ENCODE measurements at regions not wholly inside any gene's neighbourhood (a gene's known extent, or its start where the extent isn't known, plus 50 kb on each side); places are given as distances from the start of the nearest gene placed in this dataset.

DNA sequence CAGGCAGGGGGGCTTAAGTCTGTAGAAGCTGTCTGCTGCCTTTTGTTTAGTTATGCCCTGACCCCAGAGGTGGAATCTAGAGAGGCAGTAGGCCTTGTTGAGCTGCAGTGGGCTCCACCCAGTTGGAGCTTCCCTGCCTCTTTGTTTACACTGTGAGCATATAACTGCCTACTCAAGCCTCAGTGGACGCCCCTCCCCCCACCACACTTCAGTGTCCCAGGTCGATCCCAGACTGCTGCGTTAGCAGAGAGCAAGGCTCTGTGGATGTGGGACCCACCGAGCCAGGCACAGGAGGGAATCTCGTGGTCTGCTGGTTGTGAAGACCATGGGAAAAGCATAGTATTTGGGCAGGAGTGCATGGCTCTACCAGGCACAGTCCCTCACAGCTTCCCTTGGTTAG lies 446.8 kb upstream of the RARB start:
- H3K9me2 ChIP-seq (ENCODE audit: insufficient read depth), result 0 out of 2 replicates have a peak, but pooled peaks cover 13% of the 10 kb centered on the region
- DNase-seq (ENCODE audit: low spot score) (no peak), ATAC-seq (no peak)
- H4K20me1 ChIP-seq (replicated peaks; ENCODE audit: insufficient read depth), result no peaks in the 10 kb centered on the region
- Mint-ChIP-seq H3K9me3 (peaks cover 10% of the 10 kb centered on the region; the same call in 2 of the 3 replicates), H3K27ac (no peak overlapping the region), H3K27me3 (ENCODE audit: insufficient read depth, low read depth, poor library complexity) (no peaks in the 10 kb centered on the region), H3K4me3 (no peak overlapping the region), H3K36me3 (ENCODE audit: low read depth) (no peaks in the 10 kb centered on the region; the same call in 2 of the 3 replicates), H3K4me1 (no peaks in the 10 kb centered on the region)
- no peak overlapping the region for H3K27ac ChIP-seq (ENCODE audit: low read depth)
- no peak overlapping the region for H3K4me3 ChIP-seq
- H3K4me1 ChIP-seq (ENCODE audit: insufficient read depth), result no peaks in the 10 kb centered on the region
- H3F3A ChIP-seq (replicated peaks; ENCODE audit: low read depth), result no peaks in the 10 kb centered on the region
- no peak overlapping the region for H3K4me2 ChIP-seq
- TF ChIP-seq STAT1 (IDR thresholded peaks at IDR 0.05; ENCODE audit: unreplicated experiment), result no peak
- no peak for TF ChIP-seq CREB1 (CRISPR knock-in tag; IDR thresholded peaks at IDR 0.05; ENCODE audit: low read depth)
- TF ChIP-seq EZH2 (IDR thresholded peaks at IDR 0.05; ENCODE audit: low read depth, unreplicated experiment), result no peak
- TF ChIP-seq ZNF331 (CRISPR knock-in tag; IDR thresholded peaks at IDR 0.05; ENCODE audit: low read depth), result no peak
- TF ChIP-seq, protein P1, sequence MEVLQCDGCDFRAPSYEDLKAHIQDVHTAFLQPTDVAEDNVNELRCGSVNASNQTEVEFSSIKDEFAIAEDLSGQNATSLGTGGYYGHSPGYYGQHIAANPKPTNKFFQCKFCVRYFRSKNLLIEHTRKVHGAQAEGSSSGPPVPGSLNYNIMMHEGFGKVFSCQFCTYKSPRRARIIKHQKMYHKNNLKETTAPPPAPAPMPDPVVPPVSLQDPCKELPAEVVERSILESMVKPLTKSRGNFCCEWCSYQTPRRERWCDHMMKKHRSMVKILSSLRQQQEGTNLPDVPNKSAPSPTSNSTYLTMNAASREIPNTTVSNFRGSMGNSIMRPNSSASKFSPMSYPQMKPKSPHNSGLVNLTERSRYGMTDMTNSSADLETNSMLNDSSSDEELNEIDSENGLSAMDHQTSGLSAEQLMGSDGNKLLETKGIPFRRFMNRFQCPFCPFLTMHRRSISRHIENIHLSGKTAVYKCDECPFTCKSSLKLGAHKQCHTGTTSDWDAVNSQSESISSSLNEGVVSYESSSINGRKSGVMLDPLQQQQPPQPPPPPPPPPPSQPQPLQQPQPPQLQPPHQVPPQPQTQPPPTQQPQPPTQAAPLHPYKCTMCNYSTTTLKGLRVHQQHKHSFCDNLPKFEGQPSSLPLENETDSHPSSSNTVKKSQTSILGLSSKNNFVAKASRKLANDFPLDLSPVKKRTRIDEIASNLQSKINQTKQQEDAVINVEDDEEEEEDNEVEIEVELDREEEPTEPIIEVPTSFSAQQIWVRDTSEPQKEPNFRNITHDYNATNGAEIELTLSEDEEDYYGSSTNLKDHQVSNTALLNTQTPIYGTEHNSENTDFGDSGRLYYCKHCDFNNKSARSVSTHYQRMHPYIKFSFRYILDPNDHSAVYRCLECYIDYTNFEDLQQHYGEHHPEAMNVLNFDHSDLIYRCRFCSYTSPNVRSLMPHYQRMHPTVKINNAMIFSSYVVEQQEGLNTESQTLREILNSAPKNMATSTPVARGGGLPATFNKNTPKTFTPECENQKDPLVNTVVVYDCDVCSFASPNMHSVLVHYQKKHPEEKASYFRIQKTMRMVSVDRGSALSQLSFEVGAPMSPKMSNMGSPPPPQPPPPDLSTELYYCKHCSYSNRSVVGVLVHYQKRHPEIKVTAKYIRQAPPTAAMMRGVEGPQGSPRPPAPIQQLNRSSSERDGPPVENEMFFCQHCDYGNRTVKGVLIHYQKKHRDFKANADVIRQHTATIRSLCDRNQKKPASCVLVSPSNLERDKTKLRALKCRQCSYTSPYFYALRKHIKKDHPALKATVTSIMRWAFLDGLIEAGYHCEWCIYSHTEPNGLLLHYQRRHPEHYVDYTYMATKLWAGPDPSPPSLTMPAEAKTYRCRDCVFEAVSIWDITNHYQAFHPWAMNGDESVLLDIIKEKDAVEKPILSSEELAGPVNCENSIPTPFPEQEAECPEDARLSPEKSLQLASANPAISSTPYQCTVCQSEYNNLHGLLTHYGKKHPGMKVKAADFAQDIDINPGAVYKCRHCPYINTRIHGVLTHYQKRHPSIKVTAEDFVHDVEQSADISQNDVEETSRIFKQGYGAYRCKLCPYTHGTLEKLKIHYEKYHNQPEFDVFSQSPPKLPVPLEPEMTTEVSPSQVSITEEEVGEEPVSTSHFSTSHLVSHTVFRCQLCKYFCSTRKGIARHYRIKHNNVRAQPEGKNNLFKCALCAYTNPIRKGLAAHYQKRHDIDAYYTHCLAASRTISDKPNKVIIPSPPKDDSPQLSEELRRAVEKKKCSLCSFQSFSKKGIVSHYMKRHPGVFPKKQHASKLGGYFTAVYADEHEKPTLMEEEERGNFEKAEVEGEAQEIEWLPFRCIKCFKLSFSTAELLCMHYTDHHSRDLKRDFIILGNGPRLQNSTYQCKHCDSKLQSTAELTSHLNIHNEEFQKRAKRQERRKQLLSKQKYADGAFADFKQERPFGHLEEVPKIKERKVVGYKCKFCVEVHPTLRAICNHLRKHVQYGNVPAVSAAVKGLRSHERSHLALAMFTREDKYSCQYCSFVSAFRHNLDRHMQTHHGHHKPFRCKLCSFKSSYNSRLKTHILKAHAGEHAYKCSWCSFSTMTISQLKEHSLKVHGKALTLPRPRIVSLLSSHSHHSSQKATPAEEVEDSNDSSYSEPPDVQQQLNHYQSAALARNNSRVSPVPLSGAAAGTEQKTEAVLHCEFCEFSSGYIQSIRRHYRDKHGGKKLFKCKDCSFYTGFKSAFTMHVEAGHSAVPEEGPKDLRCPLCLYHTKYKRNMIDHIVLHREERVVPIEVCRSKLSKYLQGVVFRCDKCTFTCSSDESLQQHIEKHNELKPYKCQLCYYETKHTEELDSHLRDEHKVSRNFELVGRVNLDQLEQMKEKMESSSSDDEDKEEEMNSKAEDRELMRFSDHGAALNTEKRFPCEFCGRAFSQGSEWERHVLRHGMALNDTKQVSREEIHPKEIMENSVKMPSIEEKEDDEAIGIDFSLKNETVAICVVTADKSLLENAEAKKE (CRISPR knock-in tag; IDR thresholded peaks at IDR 0.05), result no peak
- no peak for TF ChIP-seq JUNB (IDR thresholded peaks at IDR 0.05; ENCODE audit: unreplicated experiment)
- no peak for TF ChIP-seq ZNF114 (CRISPR knock-in tag; IDR thresholded peaks at IDR 0.05)
- TF ChIP-seq, protein P2, sequence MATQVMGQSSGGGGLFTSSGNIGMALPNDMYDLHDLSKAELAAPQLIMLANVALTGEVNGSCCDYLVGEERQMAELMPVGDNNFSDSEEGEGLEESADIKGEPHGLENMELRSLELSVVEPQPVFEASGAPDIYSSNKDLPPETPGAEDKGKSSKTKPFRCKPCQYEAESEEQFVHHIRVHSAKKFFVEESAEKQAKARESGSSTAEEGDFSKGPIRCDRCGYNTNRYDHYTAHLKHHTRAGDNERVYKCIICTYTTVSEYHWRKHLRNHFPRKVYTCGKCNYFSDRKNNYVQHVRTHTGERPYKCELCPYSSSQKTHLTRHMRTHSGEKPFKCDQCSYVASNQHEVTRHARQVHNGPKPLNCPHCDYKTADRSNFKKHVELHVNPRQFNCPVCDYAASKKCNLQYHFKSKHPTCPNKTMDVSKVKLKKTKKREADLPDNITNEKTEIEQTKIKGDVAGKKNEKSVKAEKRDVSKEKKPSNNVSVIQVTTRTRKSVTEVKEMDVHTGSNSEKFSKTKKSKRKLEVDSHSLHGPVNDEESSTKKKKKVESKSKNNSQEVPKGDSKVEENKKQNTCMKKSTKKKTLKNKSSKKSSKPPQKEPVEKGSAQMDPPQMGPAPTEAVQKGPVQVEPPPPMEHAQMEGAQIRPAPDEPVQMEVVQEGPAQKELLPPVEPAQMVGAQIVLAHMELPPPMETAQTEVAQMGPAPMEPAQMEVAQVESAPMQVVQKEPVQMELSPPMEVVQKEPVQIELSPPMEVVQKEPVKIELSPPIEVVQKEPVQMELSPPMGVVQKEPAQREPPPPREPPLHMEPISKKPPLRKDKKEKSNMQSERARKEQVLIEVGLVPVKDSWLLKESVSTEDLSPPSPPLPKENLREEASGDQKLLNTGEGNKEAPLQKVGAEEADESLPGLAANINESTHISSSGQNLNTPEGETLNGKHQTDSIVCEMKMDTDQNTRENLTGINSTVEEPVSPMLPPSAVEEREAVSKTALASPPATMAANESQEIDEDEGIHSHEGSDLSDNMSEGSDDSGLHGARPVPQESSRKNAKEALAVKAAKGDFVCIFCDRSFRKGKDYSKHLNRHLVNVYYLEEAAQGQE (IDR thresholded peaks at IDR 0.05; ENCODE audit: unreplicated experiment), result no peak
- TF ChIP-seq, protein P3, sequence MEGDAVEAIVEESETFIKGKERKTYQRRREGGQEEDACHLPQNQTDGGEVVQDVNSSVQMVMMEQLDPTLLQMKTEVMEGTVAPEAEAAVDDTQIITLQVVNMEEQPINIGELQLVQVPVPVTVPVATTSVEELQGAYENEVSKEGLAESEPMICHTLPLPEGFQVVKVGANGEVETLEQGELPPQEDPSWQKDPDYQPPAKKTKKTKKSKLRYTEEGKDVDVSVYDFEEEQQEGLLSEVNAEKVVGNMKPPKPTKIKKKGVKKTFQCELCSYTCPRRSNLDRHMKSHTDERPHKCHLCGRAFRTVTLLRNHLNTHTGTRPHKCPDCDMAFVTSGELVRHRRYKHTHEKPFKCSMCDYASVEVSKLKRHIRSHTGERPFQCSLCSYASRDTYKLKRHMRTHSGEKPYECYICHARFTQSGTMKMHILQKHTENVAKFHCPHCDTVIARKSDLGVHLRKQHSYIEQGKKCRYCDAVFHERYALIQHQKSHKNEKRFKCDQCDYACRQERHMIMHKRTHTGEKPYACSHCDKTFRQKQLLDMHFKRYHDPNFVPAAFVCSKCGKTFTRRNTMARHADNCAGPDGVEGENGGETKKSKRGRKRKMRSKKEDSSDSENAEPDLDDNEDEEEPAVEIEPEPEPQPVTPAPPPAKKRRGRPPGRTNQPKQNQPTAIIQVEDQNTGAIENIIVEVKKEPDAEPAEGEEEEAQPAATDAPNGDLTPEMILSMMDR (conservative IDR thresholded peaks at IDR 0.05; ENCODE audit: low read depth in 2 of 2), result no peak
- TF ChIP-seq NANOG (IDR thresholded peaks at IDR 0.05; ENCODE audit: borderline replicate concordance), result no peak
- no peak for TF ChIP-seq EZH2phosphoT487 (IDR thresholded peaks at IDR 0.05; ENCODE audit: unreplicated experiment)
- TF ChIP-seq POLR2AphosphoS5 (IDR thresholded peaks at IDR 0.05; ENCODE audit: low read depth), result no peak
- TF ChIP-seq, protein P4, sequence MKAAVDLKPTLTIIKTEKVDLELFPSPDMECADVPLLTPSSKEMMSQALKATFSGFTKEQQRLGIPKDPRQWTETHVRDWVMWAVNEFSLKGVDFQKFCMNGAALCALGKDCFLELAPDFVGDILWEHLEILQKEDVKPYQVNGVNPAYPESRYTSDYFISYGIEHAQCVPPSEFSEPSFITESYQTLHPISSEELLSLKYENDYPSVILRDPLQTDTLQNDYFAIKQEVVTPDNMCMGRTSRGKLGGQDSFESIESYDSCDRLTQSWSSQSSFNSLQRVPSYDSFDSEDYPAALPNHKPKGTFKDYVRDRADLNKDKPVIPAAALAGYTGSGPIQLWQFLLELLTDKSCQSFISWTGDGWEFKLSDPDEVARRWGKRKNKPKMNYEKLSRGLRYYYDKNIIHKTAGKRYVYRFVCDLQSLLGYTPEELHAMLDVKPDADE (IDR thresholded peaks at IDR 0.05), result no peak
- no peaks in the 10 kb centered on the region for H3K36me3 ChIP-seq (ENCODE audit: insufficient read depth)
- no peaks in the 10 kb centered on the region for H3K27me3 ChIP-seq (ENCODE audit: insufficient read depth)
- no peaks in the 10 kb centered on the region for H3K79me2 ChIP-seq (replicated peaks; ENCODE audit: insufficient read depth)
- H2AFZ ChIP-seq, result no peak overlapping the region
